GM12878 (cell line): ENCODE measurements at regions not wholly inside any gene's neighbourhood (a gene's known extent, or its start where the extent isn't known, plus 50 kb on each side); places are given as distances from the start of the nearest gene placed in this dataset.

Experiments used
- ATAC-seq: fragments of 200-7000 bp; cut with Tn5 transposase; 3 replicates; pipeline ENCODE4 v1.9.1; 2020; ENCODE audit warnings: mild to moderate bottlenecking, moderate library complexity
- BruUV-seq: library from RNA; stranded (reverse); fragments of 400-500 nt; replicated peaks from 2 replicates; lab custom pipeline; 2021; lab: Mats Ljungman, UMichigan
- CTCF ChIA-PET: fragments of 300-600 bp; sonication (Branson Sonifier 250); formaldehyde crosslinking; extraction: SDS; loops from one replicate; lab custom pipeline; 2021; ENCODE audit warnings: inconsistent platforms; lab: Yijun Ruan, JAX
- POLR2A ChIA-PET: fragments of 350-600 bp; formaldehyde crosslinking; extraction: SDS; loops from one replicate; lab custom pipeline; 2021; ENCODE audit warnings: inconsistent platforms; lab: Charles Lee
- RAD21 ChIA-PET: fragments of 300-600 bp; sonication (Branson Sonifier 250); formaldehyde crosslinking; loops from one replicate; lab custom pipeline; 2023; ENCODE audit warnings: antibody characterized with exemption; ENCODE audit not compliant: unreplicated experiment; lab: Charles Lee
- SMC1A ChIA-PET: fragments of 300-600 bp; sonication (Branson Sonifier 250); formaldehyde crosslinking; loops from one replicate; lab custom pipeline; 2023; ENCODE audit not compliant: unreplicated experiment, uncharacterized antibody; lab: Charles Lee
- DNase-seq: peaks from one replicate; pipeline ENCODE4 v3.0.0-alpha.2; 2011; ENCODE audit warnings: low read depth, low spot score
- FAIRE-seq: peaks from 3 replicates; lab custom pipeline; 2011; peaks lifted over from hg19 to GRCh38; lab: Jason Lieb, UNC
- H2AFZ ChIP-seq: 2 replicates; pipeline ENCODE4 v1.6.0; 2011; ENCODE audit warnings: low read depth, low read length, control low read depth; ENCODE audit not compliant: control insufficient read depth
- H3K27ac ChIP-seq: 2 replicates; pipeline ENCODE4 v1.5.1; 2011; ENCODE audit warnings: control low read depth; ENCODE audit not compliant: control insufficient read depth, insufficient read depth
- H3K27me3 ChIP-seq, 2 experiments: replicated peaks in 1 of 2; 2 replicates each; pipeline versions ENCODE4 v1.6.0 to v1.6.1; 2011; ENCODE audit warnings: low read length in 1 of 2; ENCODE audit not compliant: control insufficient read depth in 2 of 2, insufficient read depth in 2 of 2
- H3K36me3 ChIP-seq, 2 experiments: 2 replicates each; pipeline ENCODE4 v1.5.1; 2011; ENCODE audit warnings: low read length in 1 of 2; ENCODE audit not compliant: control insufficient read depth in 2 of 2, insufficient read depth in 2 of 2
- H3K4me1 ChIP-seq: 2 replicates; pipeline ENCODE4 v1.6.1; 2011; ENCODE audit warnings: mild to moderate bottlenecking, low read length, moderate library complexity, mixed read lengths; ENCODE audit not compliant: control insufficient read depth, insufficient read depth
- H3K4me2 ChIP-seq: 2 replicates; pipeline ENCODE4 v1.6.0; 2011; ENCODE audit warnings: control low read depth; ENCODE audit not compliant: control insufficient read depth, insufficient read depth
- H3K4me3 ChIP-seq: fragments of 200-600 bp; sonication (generic); 2 replicates; pipeline ENCODE4 v1.5.1; 2016
- H3K79me2 ChIP-seq: 2 replicates; pipeline ENCODE4 v1.6.0; 2011; ENCODE audit warnings: low read length; ENCODE audit not compliant: control insufficient read depth, insufficient read depth
- H3K9ac ChIP-seq: 2 replicates; pipeline ENCODE4 v1.8.0; 2011; ENCODE audit warnings: low read length, control low read depth, mixed read lengths; ENCODE audit not compliant: control insufficient read depth, insufficient read depth
- H3K9me3 ChIP-seq: replicated peaks from 3 replicates; pipeline ENCODE4 v1.5.1; 2011; ENCODE audit warnings: mild to moderate bottlenecking, low read length; ENCODE audit not compliant: control insufficient read depth, insufficient read depth
- H4K20me1 ChIP-seq: 2 replicates; pipeline ENCODE4 v1.6.0; 2011; ENCODE audit not compliant: control insufficient read depth, insufficient read depth
- BRCA1 ChIP-seq: IDR thresholded peaks from 2 replicates; pipeline ENCODE4 v1.6.1; 2011; ENCODE audit warnings: low read depth, low read length, improper control_type of control experiment
- CEBPB ChIP-seq, 2 experiments: fragments of 150-350 bp in 1 of 2; IDR thresholded peaks; 2 replicates each; pipeline ENCODE4 v1.6.1; 2012 to 2014; ENCODE audit warnings: low read depth in 2 of 2, low read length in 2 of 2, borderline replicate concordance in 1 of 2, inconsistent platforms in 1 of 2
- DPF2 ChIP-seq: fragments of 450-650 bp; IDR thresholded peaks from 2 replicates; pipeline ENCODE4 v1.6.1; 2017; ENCODE audit warnings: mild to moderate bottlenecking
- GABPA ChIP-seq: IDR thresholded peaks from 2 replicates; pipeline ENCODE4 v1.6.1; 2014; ENCODE audit warnings: antibody characterized with exemption, low read depth, mild to moderate bottlenecking, inconsistent platforms
- KDM1A ChIP-seq: fragments of 200-600 bp; sonication (generic); IDR thresholded peaks from 2 replicates; pipeline ENCODE4 v1.6.1; 2016; ENCODE audit warnings: borderline replicate concordance
- MEF2A ChIP-seq: IDR thresholded peaks from 2 replicates; pipeline ENCODE4 v1.6.1; 2011; ENCODE audit warnings: low read depth, mild to moderate bottlenecking, low read length, moderate library complexity; ENCODE audit not compliant: insufficient read depth
- SREBF1 ChIP-seq: IDR thresholded peaks from 2 replicates; pipeline ENCODE4 v1.6.1; 2012; ENCODE audit warnings: mild to moderate bottlenecking, low read length
- SREBF2 ChIP-seq: IDR thresholded peaks from 2 replicates; pipeline ENCODE4 v1.6.1; 2012; ENCODE audit warnings: mild to moderate bottlenecking, low read length
- TBL1XR1 ChIP-seq: IDR thresholded peaks from 2 replicates; pipeline ENCODE4 v1.6.1; 2012; ENCODE audit warnings: low read depth, low read length, improper control_type of control experiment
- TCF3 ChIP-seq: IDR thresholded peaks from 2 replicates; pipeline ENCODE4 v1.6.1; 2012; ENCODE audit warnings: low read depth, mild to moderate bottlenecking, low read length, borderline replicate concordance; ENCODE audit not compliant: insufficient read depth
- WGBS: methylation state at CpG from one replicate; pipeline ENCODE4 v1.1.6; 2016; ENCODE audit warnings: low lambda C conversion rate; ENCODE audit not compliant: insufficient replicate concordance, insufficient coverage; ENCODE audit errors: missing lambda C conversion rate; 5-methylcytosine and 5-hydroxymethylcytosine counted together
- in situ Hi-C: fragments of 300-500 bp; cut with MboI; formaldehyde crosslinking; loops from 9 replicates; pipeline ENCODE4 v1.14.3; 2018; ENCODE audit warnings: mixed read lengths
- intact Hi-C: fragments of 100-400 bp; cut with micrococcal nuclease; formaldehyde crosslinking; loops from one replicate; pipeline ENCODE4 v1.14.2; 2022; ENCODE audit not compliant: unreplicated experiment
- TF ChIP-seq, protein P1 (sequence below): fragments of 450-650 bp; formaldehyde crosslinking; IDR thresholded peaks from 2 replicates; pipeline ENCODE4 v1.4.0; 2022; ENCODE audit warnings: mild to moderate bottlenecking, moderate library complexity
- TF ChIP-seq, protein P2 (sequence below): fragments of 450-650 bp; IDR thresholded peaks from 2 replicates; pipeline ENCODE4 v1.6.1; 2016; ENCODE audit warnings: mild to moderate bottlenecking
- TF ChIP-seq, protein P3 (sequence below): fragments of 450-650 bp; IDR thresholded peaks from 2 replicates; pipeline ENCODE4 v1.6.1; 2017; ENCODE audit warnings: mild to moderate bottlenecking, moderate library complexity

DNA sequence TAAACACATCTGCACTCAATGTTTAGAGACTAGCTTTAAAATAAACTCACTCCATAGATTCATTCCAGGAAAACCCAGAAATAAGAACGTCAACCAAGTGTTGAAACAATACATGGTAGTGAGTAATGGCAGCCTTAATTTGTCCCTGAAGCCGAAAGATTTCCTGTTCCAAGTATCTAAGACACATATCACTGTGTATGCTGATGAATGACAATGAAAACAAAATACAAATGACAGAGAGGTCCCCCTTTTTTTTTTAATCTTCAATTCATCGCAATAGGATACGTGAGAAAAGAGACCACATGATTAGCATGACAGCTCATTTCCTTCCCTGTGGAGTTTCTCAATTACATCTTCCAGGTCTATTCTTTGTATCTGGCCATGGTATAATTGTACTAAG, 160.5 kb upstream of the STK17B start:
- peaks cover 1% of the 10 kb centered on the region; the same call in 1 of the 2 replicates for H3K4me1 ChIP-seq
- in situ Hi-C loops (no loop called here), intact Hi-C loops (no loop called here)
- ATAC-seq (no peak), DNase-seq (no peak), FAIRE-seq (no peak)
- WGBS, result 5% methylated on average over 4 of the region's 4 CpGs
- H3K79me2 ChIP-seq, result peaks cover 1% of the 10 kb centered on the region
- no peak overlapping the region for H2AFZ ChIP-seq
- H3K36me3 ChIP-seq, result peaks cover 0 to 15% of the 10 kb centered on the region in 2 experiments; a peak in 2 of 4 replicates
- no peaks in the 10 kb centered on the region for H3K9me3 ChIP-seq
- no peak overlapping the region for H3K4me3 ChIP-seq
- SMC1A ChIA-PET, result interaction anchor here (0.7 to 2.4 kb wide), 4 partner anchors 8 to 122 kb away, joined by 3 to 8 read pairs (median 5); no protein-coding TSS in a partner anchor
- RAD21 ChIA-PET, result no interaction called here
- H3K27ac ChIP-seq, result no peak overlapping the region
- POLR2A ChIA-PET, result interaction anchor here (1.2 kb wide), 1 partner anchor 18 kb away, joined by 3 read pairs; no protein-coding TSS in a partner anchor
- CTCF ChIA-PET, result interaction anchor here (0.6 to 1.2 kb wide), 3 partner anchors 38 to 145 kb away, joined by 3 to 4 read pairs (median 3); no protein-coding TSS in a partner anchor
- no peaks in the 10 kb centered on the region for H3K27me3 ChIP-seq
- no peak overlapping the region for H3K9ac ChIP-seq
- no peak overlapping the region for H3K4me2 ChIP-seq
- no TSS peak for BruUV-seq
- no peaks in the 10 kb centered on the region for H4K20me1 ChIP-seq
- TF ChIP-seq TBL1XR1 (no peak), SREBF2 (no peak), KDM1A (no peak), TCF3 (no peak), SREBF1 (no peak), CEBPB (IDR thresholded peaks at IDR 0.05; ENCODE audit: borderline replicate concordance in 1 of 2, low read depth in 2 of 2, low read length in 2 of 2) (no peak), DPF2 (no peak), MEF2A (no peak), GABPA (no peak), BRCA1 (no peak)
- TF ChIP-seq, protein P1, sequence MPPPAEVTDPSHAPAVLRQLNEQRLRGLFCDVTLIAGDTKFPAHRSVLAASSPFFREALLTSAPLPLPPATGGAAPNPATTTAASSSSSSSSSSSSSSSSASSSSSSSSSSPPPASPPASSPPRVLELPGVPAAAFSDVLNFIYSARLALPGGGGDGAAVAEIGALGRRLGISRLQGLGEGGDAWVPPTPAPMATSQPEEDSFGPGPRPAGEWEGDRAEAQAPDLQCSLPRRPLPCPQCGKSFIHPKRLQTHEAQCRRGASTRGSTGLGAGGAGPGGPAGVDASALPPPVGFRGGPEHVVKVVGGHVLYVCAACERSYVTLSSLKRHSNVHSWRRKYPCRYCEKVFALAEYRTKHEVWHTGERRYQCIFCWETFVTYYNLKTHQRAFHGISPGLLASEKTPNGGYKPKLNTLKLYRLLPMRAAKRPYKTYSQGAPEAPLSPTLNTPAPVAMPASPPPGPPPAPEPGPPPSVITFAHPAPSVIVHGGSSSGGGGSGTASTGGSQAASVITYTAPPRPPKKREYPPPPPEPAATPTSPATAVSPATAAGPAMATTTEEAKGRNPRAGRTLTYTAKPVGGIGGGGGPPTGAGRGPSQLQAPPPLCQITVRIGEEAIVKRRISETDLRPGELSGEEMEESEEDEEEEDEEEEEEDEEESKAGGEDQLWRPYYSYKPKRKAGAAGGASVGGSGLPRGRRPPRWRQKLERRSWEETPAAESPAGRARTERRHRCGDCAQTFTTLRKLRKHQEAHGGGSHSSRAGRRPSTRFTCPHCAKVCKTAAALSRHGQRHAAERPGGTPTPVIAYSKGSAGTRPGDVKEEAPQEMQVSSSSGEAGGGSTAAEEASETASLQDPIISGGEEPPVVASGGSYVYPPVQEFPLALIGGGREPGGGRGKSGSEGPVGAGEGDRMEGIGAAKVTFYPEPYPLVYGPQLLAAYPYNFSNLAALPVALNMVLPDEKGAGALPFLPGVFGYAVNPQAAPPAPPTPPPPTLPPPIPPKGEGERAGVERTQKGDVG (CRISPR knock-in tag), result no peak
- TF ChIP-seq, protein P2, sequence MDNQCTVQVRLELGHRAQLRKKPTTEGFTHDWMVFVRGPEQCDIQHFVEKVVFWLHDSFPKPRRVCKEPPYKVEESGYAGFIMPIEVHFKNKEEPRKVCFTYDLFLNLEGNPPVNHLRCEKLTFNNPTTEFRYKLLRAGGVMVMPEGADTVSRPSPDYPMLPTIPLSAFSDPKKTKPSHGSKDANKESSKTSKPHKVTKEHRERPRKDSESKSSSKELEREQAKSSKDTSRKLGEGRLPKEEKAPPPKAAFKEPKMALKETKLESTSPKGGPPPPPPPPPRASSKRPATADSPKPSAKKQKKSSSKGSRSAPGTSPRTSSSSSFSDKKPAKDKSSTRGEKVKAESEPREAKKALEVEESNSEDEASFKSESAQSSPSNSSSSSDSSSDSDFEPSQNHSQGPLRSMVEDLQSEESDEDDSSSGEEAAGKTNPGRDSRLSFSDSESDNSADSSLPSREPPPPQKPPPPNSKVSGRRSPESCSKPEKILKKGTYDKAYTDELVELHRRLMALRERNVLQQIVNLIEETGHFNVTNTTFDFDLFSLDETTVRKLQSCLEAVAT, result no peak
- TF ChIP-seq, protein P3, sequence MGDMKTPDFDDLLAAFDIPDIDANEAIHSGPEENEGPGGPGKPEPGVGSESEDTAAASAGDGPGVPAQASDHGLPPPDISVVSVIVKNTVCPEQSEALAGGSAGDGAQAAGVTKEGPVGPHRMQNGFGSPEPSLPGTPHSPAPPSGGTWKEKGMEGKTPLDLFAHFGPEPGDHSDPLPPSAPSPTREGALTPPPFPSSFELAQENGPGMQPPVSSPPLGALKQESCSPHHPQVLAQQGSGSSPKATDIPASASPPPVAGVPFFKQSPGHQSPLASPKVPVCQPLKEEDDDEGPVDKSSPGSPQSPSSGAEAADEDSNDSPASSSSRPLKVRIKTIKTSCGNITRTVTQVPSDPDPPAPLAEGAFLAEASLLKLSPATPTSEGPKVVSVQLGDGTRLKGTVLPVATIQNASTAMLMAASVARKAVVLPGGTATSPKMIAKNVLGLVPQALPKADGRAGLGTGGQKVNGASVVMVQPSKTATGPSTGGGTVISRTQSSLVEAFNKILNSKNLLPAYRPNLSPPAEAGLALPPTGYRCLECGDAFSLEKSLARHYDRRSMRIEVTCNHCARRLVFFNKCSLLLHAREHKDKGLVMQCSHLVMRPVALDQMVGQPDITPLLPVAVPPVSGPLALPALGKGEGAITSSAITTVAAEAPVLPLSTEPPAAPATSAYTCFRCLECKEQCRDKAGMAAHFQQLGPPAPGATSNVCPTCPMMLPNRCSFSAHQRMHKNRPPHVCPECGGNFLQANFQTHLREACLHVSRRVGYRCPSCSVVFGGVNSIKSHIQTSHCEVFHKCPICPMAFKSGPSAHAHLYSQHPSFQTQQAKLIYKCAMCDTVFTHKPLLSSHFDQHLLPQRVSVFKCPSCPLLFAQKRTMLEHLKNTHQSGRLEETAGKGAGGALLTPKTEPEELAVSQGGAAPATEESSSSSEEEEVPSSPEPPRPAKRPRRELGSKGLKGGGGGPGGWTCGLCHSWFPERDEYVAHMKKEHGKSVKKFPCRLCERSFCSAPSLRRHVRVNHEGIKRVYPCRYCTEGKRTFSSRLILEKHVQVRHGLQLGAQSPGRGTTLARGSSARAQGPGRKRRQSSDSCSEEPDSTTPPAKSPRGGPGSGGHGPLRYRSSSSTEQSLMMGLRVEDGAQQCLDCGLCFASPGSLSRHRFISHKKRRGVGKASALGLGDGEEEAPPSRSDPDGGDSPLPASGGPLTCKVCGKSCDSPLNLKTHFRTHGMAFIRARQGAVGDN, result no peak
